ENCODE measurements at regions not wholly inside any gene's neighbourhood (a gene's known extent, or its start where the extent isn't known, plus 50 kb on each side); places are given as distances from the start of the nearest gene placed in this dataset.
"Not testable (repeated sequence)": the region's sequence is repeated elsewhere in the genome, so short reads cannot be mapped to it uniquely, and the experiment has no call there.

DNA sequence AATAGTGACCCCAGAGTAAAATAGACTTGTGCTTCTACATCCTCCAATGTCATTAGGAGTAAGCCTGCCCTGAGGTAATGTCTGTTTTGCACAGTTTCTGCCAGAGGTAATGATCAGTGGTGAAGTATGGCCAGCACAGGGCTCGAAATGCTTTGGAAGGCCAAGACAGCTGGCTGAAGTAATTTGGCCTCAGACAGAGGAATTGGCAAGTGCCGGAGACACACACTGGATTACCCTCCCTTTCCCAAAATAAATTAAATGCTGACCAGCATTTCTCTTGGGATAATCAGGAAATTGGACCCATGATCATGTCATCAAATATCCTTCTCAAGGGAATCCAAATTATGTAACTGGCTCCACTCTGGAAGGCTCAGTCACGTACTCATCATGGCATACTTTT is 379.0 kb upstream of the CHST9 start:
- DNase-seq: no peak

DNA sequence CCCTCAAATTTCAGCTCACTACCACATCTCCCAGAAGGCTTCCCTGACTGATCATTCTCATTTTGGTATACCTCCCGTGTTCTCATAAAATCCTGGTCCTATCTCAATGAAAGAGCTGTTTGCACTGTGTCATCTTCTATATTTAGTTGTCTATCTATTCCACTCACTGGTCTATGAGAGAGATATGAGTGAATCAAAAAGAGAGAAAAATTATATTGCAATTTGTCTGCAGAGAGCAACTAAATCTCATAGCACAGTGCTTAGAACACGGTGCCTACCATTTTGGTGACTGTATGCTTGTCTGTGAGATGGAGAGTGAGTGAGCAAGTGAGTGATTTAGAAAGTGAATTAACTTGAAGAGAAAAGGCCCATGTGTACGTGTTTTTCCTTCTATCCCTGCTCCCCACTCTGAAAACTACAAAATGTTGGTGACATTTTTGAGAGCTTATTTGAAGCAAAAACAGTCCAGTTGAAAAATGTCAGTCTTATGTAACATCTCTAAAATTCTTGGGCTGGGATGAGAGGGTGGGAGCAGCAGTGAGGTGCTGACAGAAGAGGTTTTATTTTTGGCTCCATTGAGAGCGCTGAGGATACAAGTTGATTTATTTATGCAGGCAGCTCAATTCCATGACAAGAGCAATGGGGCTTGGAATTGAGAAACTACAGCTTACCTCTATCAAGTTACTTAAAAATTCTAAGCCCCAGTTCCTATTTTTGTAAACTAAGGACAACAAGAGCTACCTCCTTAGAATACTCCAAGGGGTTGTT is 373.5 kb upstream of the CHST9 start:
- no peak for DNase-seq

DNA sequence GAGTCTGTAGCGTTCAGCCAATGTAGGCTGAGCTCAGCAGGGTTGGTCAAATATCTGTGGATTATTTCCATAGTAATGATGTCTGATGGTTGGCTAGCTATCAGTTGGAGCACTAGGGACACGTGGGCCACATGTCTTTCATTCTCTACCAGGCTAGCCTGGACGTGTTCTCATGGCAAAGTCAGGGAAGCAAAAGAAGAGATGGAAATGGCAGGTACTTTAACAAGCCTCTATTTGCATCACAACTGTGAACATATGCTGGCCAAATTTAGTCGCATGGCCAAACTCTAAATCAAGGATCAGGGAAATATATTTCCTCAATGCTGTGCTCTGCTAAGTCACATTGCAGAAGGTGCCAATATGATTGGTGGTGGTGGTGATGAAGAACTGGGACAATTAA is 371.6 kb upstream of the CHST9 start:
- no peak for DNase-seq

DNA sequence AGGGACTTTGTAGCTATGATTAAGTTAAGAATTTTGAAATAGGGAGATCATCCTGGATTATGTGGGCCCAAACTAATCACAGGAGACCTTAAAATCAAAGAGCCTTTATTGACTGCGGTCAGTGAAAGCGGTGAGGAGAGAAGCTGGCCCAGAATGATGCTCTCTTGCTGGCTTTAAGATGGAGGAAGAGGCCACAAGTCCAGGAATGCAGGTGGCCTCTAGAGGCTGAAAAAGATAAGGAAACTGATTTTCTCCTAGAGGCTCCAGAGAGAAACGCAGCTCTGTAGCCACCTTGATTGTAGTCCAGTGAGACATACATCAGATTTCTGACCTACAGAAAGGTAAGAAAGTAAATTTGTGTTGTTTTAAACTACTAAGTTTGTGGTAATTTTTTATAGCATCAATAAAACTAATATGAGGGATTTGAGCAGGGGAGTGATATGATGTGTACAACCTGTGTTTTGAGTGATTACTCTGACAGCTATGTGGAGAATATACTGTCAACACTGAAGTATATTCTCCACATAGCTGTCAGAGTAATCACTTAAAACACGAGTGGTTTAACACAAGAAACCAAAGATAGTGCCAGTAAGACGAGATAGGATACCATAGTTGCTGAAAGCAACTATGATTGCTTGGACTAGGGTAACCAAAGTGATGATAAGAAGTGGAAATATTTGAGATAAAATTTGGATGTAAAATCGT is 364.4 kb upstream of the CHST9 start:
- DNase-seq: no peak

DNA sequence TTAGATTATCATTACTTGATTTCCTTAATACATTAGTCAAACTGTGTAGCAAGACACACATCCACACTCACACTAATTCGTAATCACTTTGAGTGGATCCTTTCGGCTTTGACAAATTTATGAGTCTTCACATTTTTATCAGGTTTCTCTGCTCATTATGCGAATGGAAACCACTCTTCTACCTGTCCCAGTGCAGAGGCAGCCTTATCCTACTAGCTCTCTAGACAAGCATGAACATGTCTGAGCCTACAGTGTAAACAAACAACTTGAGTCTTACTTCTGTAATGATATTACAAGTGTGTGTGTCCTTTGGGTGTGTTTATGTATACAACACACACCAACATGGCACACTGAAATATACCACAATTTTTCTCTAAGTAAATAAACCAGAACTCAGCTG is 361.9 kb upstream of the CHST9 start:
- no peak for DNase-seq

DNA sequence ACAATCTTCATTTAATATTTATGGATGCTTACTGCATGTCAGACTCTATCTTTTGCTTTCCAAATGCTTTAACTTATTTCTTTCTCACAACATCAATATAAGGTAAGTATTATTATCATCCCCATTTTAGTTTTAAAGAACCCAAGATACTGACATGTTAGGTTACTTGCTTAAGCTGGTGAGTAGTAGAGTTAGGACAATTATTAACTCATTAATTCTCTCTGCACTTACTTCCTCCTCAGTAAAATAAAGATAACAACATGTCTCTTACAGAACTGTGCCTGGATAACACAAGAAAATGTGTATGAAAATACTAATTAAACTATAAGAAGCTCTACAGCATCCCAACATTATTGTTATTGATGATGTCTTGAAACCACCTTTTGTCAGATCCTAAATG is 359.1 kb upstream of the CHST9 start:
- DNase-seq: no peak

DNA sequence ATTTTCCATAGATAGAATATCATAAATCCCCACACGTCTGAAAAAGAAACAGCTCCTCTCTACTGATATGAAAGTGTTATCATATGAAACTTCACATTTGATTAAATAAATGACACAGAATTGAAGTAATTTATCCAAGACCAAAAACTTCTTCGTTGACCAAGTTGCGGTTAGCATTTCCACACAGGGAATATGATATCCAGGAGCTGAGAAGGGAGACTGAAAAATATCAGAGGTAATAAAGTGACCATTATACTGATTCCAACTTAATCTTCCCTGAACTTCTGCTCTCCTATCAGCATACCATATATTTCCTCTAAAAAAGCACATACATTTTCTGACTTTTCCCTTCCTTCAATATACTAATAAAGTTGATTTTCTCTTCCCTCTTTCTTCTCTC is 356.2 kb upstream of the CHST9 start:
- no peak for DNase-seq

DNA sequence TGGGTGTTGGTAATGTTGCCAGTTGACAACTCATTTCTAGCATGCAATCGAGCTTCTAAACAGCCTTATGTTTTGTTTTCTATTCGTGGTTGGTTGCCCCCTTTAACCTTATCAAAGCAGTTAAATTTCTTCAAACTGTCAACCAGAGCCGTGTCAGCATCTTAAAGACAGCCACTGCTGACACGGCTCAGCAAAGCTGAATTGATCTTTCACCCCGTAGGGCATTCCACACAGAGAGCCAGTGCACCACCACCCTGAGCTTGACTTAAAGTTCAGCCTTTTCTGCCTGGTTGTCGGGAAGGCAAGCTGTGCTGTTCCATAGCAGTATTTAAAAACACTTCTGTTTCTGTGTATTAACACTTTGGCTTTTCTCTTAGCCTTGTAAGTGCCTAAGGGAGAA is 355.0 kb upstream of the CHST9 start:
- no peak for DNase-seq

DNA sequence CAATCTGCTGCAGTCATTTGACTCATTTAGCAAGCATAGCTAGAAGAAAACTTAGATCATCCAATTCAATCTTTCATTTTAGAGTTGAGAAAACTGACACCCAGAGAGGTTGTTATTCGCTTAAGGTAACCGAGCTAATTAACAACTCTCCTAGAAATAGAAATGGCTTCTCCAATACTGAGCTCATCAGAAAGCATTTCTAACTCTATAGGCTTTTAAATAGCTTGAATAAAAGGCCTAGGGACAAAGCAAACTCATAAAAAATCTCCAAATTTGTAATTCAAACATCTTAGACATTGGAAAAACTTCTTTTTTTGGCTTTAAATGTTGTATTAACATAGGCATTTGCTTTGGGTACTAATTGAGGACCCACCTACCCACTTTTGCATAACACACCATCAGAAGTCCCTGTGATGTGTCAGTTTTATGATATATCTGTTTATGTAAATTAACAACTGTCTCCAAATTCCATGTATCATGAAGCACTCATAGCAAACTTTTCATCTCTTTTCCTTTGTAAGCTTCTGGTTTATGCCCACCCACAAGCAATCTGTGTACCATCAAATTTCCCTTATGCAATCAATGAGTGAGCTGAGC is 343.9 kb upstream of the CHST9 start:
- DNase-seq: no peak

DNA sequence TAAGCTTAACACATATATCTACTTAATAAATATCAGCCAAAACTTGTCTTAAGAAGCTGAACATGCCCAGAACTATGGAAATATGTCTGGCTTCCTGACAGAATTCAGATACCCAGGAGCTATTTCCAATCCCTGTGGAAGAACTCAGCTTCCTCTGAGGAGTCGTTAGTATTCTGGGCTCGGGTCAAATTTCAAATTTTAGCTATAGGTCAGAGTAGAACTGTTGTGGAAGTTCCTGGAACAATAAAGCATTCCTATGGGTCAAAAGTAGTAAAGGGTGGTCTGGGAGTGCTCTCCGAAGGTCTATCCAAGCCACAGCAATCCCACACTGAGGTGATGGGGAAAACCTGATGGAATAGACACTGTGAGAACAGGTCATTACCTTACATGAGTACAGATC is 342.7 kb upstream of the CHST9 start:
- no peak for DNase-seq

DNA sequence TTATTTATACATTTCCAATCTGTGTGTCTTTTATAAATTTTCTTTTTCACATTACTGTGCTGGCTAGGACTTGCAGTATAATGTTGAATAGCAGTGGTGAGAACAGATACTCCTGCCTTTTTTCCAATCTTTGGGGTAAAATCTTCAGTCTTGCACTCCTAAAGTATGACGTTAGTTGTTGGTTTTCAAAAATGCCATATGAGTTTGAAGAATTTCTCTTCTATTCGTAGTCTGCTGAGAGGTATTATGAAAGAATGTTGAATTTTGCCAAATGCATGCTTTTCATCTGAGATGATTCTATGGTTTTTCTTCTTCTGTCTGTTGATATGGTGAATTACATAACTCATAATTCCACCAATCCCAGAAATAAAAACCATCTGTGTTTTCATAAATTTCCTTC is 335.3 kb upstream of the CHST9 start:
- no peak for DNase-seq

DNA sequence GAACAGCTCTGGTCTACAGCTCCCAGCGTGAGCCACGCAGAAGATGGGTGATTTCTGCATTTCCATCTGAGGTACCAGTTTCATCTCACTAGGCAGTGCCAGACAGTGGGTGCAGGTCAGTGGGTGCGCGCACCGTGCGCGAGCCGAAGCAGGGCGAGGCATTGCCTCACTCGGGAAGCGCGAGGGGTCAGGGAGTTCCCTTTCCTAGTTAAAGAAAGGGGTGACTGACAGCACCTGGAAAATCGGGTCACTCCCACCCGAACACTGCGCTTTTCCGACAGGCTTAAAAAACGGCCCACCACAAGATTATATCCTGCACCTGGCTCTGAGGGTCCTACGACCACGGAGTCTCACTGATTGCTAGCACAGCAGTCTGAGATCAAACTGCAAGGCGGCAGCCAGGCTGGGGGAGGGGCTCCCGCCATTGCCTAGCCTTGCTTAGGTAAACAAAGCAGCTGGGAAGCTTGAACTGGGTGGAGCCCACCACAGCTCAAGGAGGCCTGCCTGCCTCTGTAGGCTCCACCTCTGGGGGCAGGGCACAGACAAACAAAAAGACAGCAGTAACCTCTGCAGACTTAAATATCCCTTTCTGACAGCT is 325.0 kb upstream of the CHST9 start:
- not testable (repeated sequence) for DNase-seq

DNA sequence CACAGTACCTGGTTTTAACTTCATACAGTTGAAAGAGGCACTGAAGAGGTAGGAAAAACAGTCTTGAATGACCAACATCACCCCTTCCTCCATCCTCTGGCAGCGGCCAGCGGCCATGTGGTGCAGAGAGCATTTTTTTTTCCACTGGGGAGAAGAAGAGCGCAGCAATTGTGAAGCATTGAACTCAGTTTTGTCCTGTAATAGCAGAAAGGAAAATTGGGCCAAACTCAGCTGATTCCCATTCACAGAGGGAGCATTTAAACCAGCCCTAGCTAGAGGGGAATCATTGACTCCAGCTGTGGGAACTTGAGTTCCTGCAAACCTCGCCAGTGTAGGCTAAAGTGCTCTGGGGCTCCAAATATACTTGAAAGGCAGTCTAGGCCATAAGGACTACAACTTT is 316.6 kb upstream of the CHST9 start:
- no peak for DNase-seq

DNA sequence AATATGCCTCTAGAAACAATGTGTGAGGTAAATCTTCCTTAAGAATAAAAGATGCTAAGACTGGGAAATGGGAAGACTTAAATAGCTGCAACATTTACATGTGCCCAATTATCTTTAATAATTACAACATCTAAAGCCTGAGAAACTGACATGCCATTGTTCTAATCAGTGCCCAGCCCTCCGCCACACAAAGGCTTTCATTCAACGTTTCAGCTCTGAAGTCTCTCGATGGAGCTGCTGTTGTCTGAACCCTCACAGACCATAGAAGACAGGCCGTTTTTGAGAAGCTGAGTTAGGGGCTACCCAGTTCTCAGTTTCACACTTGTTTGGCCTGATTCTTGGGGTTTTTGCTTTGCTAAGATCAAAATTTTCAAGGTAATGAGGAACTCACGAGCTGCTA is 315.4 kb upstream of the CHST9 start:
- no peak for DNase-seq

DNA sequence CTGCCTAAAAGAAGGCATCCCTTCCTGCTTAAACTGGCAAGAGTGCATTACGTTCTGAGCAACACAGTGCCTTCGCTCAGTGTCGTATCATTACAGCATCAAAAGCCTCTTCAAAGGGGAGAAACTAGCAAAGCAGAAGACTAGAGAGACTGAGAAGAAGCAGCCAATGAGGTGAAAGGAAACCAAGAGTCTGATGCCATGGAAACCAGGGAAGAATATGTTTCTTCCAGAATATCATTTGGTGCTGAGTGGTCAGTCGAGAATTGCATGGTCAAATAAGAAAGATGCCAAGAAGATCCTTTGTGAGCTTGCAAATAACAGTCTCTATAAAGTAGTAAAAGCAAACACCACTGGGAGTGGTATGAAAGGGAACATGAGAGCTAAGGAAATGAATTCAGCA is 312.1 kb upstream of the CHST9 start:
- DNase-seq: no peak

DNA sequence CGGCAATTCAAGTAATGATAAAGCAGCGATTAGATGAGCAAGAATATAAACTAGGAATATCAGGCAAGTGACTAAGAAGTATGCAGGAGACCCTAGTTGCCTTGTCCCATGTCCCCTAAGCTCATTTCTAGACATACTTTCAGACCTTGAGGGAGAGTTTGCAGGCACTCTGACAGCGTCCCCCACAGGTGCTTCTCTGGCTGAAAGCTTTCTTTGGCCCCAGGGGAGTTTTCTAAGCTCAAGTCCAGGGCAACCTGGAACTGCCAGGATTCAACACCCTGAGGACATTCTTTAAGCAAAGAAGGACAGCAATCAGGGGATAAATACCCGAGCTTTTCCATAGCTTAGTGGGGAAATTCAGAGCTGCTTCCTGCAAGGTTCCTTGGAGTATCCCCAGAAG is 308.1 kb upstream of the CHST9 start:
- DNase-seq: no peak

DNA sequence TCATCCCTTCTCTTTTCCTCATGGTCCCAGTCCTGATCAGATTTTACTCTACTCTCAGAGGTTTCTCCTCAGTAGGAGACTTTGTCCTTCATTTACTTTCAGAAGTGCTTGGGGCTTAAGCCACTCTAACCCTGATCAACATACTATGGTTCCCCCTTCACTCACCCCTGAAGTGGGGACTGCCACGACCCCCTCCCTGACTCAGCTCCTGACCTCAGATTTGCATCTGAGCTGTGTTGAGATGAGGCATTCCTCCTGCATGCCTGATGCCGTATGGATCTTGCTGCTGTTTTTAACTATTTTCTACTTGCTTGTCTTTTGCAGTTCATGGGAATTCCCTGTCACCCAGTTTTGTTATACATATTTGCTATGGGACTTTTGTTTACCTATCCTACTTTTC is 306.7 kb upstream of the CHST9 start:
- no peak for DNase-seq

DNA sequence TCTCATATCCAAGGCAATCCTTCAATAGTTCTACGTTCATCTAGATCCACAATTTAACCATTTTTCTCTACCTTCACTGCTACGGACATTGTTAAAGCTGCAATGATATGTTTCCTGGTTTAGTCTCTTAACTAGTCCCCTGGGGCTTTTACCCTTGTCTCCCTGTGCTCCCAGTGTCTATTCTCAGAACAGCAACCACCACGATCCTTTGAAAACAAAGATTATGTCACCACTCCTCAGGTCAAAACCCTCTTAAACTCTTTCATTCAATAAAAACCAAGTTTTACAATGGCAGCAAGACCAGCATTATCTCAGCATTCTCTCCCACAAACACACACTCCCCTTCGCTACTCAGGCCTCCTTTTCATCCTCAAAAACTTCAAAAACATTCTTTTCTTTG is 298.2 kb upstream of the CHST9 start:
- no peak for DNase-seq

DNA sequence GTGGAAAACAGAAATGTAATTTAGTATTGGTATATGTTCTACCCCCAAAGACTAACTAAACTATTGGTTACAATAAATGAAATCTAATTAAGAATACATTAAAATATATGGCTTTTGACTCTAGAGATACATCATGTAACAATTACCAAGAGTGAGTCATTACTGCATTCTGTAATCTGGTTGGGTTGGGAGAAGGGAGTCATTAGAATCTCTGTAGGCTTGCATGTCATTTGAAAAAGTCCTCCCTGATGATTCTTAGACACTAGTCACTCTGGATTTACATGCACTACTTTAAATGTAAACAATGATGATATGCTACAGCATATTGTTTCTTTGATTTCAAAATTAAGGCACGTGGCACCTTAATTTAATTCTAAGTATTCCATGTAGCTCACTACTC is 293.4 kb upstream of the CHST9 start:
- DNase-seq: no peak

DNA sequence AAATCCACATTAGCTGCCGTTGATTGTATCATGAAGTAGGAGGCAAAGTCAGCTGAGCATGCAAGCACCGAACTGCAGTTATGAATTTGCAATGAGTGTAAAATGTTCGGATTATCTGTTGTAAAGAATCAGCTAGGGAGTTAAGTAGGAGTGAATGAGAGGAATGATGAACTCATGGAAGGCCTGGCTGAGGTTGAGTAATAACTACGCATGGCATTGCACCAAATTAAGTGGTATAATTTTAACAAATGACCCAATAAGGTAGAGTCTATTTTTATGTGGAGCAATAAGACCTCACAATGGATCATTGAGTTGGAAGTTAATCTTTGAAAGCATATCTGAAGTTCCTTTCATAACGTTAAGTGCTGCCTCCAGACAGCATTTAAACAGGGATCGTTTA is 288.2 kb upstream of the CHST9 start:
- no peak for DNase-seq

DNA sequence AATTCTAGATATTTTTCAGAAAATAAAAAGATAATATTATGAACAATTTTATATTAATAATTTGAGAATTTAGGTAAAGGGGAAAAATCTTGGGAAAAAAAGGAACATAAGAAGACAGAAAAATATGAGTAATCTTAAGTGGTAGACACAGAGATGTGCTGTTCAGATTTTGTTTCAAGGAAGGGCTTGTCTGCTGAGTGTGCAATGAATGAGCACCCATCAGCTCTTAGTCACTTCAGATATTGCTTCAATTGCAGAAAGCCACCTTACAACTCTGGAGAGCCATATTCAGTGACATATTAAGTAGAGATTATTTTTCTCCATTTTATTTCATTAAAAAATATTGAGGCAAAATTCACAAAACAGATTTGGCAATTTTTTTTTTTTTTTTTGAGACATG is 282.0 kb upstream of the CHST9 start:
- DNase-seq: no peak

DNA sequence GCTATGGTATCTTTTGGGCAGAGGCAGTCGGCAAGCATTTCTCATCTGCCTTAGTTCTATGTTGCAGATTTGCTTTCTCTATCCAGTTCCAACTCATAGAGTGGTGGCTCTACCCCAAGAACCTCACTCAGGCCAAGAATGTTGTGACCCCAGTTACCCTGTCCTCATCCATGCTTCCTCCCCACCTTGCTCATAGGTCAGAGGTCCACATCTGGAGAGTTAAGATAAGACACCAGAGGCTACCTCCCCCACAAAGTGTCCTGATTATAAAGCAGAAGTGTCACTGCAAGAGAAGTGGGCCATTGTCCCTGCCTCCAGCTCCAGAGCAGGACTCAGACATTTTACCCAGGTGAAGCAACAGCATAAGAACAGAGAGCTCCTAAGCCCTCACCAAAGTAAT is 276.8 kb upstream of the CHST9 start:
- no peak for DNase-seq

DNA sequence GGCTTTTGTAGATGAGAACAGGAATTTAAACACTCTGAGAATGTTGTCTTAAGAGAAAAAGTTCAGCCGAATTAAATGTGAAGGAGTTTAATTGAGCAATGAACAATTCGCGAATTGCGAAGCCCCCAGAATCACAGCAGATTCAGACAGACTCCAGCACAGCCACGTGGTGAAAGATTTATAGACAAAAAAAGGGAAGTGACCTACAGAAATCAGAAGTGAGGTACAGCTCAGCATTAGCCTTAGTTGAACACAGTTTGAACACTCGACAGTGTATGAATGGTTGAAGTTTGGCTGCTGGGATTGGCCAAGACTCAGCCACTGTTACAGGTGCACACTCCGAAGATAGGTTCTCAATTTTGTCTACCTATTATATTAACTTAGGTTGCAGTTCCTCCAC is 264.0 kb upstream of the CHST9 start:
- no peak for DNase-seq

DNA sequence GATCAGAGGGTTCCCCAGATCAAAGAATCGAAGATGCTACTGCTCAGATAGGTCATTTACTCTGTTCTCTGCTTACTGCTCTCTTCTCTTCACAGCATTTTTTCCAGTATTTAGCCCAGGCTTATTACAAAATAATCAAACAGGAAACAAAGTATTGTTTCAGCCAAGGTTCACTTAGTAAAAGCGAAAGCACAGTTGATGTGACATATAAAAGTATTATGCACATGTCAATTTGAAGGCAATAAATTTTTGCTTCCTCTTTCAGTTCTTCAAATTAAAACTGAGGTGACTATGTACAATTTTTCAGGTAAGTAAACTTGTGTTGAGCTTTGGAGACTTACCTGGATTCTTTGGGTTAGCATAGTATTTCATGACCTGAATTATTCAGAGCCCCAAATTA is 262.8 kb upstream of the CHST9 start:
- no peak for DNase-seq
